Islet of Langerhans (tissue), 1 donor: ENCODE measurements at regions not wholly inside any gene's neighbourhood (a gene's known extent, or its start where the extent isn't known, plus 50 kb on each side); places are given as distances from the start of the nearest gene placed in this dataset.

Source experiments
- FAIRE-seq: peaks from one replicate; lab custom pipeline; 2011; peaks lifted over from hg19 to GRCh38; lab: Jason Lieb, UNC

DNA sequence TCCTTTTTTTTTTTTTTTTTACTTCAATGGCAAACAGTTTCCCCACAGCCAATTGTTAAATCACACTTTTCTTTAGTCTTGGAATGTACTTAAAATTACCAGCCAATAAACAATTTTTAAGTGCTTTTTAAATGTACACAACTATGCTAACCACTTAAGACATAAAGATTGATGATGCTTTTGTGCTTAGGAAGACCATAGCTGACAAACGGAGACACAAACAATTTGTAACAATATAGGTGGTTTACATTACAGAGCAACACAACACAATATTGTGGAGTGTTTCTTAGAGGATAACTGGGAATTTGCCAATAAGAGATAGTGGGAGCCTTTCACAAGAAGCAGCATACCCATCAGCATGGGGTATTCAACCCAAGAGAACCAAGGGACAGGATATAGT, 798.5 kb upstream of the IGFBP3 start:
- FAIRE-seq, result no peak

- no peak for FAIRE-seq
Measured at GRCh38 chr7:46716926-46717325, 795.9 kb upstream of the IGFBP3 start.

- no peak for FAIRE-seq
Measured at GRCh38 chr7:46715579-46715978, 794.5 kb upstream of the IGFBP3 start.

- no peak for FAIRE-seq
Measured at GRCh38 chr7:46714904-46715303, 793.8 kb upstream of the IGFBP3 start.

GRCh38 chr7:46713868-46714596, 793.0 kb upstream of the IGFBP3 start:
- FAIRE-seq, result no peak

GRCh38 chr7:46710927-46711326, 789.9 kb upstream of the IGFBP3 start:
- peak; percentile 5 for FAIRE-seq

GRCh38 chr7:46707973-46708372, 786.9 kb upstream of the IGFBP3 start:
- no peak for FAIRE-seq

- FAIRE-seq, result no peak
Measured at GRCh38 chr7:46705386-46706255, 784.5 kb upstream of the IGFBP3 start.

DNA sequence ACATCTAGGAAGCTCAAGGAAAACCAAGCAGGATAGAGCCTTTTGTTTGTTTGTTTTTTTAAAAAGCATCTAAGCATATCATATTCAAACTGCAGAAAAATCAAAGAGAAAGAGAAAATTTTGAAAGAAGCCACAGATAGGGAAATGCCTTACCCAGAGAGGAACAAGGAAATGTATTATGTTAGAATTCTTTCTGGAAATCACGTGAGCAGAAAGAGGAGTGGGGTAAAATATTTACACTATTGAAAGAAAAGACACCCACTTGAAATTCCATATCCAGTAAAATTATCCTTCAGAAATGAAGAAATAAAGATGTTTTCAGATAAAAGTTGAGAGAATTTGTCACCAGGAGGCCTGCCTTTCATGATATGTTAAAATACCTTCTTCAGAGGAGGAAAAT, 775.7 kb upstream of the IGFBP3 start:
- peak; percentile 30 for FAIRE-seq

DNA sequence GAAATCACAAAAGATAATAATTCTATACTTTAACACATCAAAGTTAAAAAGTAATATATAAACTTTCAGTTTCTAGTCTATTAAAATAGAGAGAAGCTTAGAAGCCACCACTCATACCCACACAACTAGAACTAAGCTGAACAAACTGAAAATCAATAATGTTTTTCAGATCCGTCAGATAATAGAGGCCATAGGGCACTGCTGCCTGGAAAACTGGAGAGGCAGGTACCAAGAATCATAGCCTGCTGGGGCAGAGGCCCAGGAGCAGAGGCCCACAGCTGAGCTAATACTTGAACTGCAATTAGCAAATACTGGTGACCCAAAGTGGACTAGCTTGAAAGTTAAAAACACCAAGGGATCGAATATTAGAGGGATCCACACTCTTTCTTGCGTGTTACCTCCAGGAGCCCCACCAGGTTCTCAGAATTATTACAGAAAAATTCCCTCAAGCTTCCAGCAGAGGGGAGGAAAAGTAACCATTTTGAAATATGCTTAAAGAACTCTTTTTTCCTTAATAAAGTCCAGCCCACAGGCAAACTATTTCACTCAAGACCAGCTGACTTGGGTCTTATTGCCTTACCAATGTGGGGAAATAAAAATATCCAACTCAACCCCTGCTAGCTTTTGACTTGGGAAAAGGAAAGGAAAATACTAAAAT, 774.1 kb upstream of the IGFBP3 start:
- no peak for FAIRE-seq

DNA sequence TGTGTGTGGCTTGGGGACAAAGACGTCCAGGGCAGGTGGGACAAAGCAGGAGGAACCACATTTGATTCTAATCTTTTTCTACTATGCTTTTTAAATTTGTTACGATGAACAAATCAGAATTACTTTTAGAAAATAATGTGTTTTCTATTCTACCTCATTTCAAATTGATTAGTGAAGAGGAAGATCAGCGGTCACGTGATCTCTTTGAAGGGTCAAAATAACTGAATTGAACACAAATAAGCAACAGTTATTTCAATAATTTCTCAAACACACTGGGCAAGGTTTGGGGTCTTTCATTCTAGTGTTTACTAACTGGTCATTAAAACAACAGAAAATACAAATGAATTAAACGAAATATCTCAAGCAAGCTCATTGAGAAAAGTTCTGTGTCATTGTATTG, 773.0 kb upstream of the IGFBP3 start:
- FAIRE-seq, result no peak

DNA sequence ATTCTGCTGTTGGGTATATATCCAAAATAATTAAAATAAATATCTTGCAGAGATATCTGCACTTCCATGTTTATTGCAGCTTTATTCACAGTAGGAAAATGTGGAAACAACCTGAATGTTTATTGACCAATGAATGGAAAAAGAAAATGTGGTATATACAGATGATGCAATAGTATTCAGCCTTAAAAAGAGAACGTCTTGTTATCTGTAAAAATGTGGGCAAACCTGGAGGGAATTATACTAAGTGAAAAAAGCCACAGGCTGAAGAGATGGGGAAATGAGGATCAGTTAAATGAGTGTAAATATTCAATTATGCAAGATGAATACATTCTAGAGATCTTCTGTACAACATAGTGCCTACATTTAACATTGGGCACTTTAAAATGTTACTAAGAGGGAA, 766.1 kb upstream of the IGFBP3 start:
- FAIRE-seq, result no peak

- FAIRE-seq, result no peak
Measured at GRCh38 chr7:46685051-46685450, 764.0 kb upstream of the IGFBP3 start.

DNA sequence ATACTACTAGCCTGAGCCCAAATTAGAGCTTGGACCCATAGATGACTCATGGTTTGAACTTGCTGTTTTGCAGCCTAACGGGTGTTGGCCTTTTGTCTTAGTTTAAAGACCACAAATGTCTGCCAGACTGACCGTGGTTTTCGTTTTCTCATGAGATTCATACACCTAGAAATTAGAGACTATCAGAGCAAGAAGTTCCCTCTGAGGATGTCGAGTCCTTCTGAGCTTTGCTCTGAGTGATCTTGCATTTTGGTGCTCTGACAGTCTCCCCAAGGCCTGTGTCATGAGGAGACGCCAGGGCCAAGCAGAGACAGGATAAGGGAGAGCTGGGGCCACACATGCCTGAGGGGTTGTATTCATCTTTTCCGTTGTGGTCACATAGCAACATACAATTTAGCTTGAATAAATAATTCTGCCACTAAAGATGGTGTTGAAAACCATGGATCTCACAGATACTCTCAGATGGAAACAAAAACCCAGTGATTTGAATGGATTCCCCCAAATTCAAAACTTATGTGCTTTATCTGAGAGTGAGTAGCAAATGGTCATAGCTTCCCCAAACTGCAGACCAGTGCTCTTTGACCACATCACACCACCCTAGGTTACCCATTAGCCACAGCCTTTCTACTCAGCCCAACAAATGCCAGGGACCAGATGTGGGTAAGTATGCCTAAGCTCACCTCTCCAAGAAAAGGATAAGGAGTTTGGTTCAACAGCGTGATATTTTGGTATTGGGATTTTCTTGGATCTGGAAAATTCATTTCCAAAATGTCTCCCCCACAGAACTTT, 762.0 kb upstream of the IGFBP3 start:
- FAIRE-seq, result no peak

- no peak for FAIRE-seq
Measured at GRCh38 chr7:46681865-46682503, 760.9 kb upstream of the IGFBP3 start.

DNA sequence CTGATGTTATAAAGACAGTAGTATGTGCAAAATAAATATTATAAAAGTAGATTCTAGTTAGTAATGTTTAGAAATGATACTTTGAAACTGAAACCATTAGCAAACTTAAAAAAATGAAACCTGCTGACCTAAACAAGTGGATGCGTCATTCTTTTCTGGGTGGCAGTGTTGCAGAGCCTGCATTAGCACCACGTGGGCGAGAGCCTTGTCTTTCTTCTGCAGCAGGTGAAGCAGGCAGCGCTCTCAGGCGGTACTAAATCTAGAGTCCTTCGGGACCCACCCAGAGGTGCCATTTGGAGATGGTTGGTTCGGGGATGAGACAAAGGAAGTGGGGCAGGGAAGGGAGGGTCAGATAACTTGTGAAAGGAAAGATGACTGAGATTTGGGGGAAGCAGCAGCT, 759.1 kb upstream of the IGFBP3 start:
- FAIRE-seq, result peak; percentile 62

DNA sequence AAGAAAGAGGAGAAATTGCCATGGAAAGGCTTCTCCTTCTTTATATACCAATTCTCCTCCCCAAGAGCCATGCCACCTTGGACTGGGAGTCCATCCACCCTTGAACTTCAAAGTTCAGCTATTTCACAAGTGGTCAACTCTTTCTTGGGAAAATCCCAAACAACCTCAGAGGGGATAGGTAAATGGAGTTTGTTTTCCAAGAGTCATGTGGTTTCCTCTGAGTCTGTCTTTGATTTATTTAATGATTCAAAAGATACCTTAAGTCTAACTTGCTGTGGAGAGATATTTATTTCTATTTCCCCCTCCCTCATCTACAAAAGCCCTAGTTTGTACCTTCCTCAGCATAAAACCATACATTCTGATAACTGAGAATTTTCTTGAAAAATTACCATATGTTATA, 758.6 kb upstream of the IGFBP3 start:
- peak; percentile 45 for FAIRE-seq

GRCh38 chr7:46678421-46678820, 757.3 kb upstream of the IGFBP3 start:
- FAIRE-seq, result no peak

DNA sequence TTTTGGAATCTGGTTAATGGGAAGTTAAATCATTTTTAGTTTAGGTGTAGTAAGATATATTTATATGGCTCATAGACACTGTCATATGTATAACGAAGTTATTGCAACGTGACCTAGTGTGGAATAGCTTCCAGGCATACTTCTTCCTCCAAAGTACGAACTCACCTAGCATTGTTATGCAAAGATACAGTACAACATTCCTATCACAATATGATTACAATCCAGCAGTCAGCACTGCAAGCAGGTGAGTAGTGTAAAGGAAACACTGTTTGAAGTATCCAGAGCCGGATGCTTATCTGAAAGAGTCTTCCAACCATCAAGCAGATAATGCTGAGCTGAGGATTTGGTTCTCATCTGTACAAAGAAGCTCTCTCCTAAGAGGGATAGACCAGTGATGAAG, 754.4 kb upstream of the IGFBP3 start:
- FAIRE-seq, result no peak

GRCh38 chr7:46672861-46673260, 751.8 kb upstream of the IGFBP3 start:
- no peak for FAIRE-seq

DNA sequence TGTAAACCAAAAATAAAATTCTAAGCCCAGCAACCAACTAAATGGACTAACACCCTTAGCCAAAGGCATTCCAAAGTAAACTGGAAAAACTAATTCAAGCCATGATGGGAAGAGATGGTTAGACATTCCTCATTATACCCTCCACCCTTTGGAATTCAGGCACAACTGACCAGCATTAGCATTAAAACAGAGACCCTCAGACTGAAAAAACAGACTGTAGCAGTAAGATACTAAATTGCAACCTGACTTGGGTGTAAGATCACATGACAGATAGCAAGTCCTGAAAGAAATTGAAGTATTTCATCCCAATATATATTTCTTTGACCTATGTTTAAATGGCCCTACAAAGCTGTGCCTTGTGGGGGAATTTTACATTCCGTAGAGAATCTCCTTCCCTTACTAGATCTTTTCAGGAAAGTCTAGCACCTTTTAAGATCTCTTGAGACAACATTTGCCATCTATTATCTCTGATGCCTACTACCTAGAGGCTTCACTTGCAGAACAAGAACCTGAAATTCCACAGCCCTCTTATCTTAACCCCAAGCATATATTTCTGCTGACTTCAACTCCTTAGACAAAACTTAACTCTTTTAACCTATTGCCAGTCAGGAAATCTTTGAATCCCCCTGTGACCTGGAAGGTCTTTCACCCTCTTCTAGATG, 750.2 kb upstream of the IGFBP3 start:
- no peak for FAIRE-seq
